ENCODE measurements at regions not wholly inside any gene's neighbourhood (a gene's known extent, or its start where the extent isn't known, plus 50 kb on each side); places are given as distances from the start of the nearest gene placed in this dataset.

- TF ChIP-seq CTCF (IDR thresholded peaks at IDR 0.05; ENCODE audit: insufficient read depth, low read length), result no peak
- TF ChIP-seq, protein P1, sequence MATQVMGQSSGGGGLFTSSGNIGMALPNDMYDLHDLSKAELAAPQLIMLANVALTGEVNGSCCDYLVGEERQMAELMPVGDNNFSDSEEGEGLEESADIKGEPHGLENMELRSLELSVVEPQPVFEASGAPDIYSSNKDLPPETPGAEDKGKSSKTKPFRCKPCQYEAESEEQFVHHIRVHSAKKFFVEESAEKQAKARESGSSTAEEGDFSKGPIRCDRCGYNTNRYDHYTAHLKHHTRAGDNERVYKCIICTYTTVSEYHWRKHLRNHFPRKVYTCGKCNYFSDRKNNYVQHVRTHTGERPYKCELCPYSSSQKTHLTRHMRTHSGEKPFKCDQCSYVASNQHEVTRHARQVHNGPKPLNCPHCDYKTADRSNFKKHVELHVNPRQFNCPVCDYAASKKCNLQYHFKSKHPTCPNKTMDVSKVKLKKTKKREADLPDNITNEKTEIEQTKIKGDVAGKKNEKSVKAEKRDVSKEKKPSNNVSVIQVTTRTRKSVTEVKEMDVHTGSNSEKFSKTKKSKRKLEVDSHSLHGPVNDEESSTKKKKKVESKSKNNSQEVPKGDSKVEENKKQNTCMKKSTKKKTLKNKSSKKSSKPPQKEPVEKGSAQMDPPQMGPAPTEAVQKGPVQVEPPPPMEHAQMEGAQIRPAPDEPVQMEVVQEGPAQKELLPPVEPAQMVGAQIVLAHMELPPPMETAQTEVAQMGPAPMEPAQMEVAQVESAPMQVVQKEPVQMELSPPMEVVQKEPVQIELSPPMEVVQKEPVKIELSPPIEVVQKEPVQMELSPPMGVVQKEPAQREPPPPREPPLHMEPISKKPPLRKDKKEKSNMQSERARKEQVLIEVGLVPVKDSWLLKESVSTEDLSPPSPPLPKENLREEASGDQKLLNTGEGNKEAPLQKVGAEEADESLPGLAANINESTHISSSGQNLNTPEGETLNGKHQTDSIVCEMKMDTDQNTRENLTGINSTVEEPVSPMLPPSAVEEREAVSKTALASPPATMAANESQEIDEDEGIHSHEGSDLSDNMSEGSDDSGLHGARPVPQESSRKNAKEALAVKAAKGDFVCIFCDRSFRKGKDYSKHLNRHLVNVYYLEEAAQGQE (IDR thresholded peaks at IDR 0.05; ENCODE audit: insufficient replicate concordance, low read depth), result no peak
- no peak for TF ChIP-seq GABPA (IDR thresholded peaks at IDR 0.05; ENCODE audit: low read depth)
- no peak for TF ChIP-seq POLR2AphosphoS5 (IDR thresholded peaks at IDR 0.05; ENCODE audit: low read depth)
These were observed 1020.5 kb upstream of the AGA start for GRCh38 chr4:178462710-178463109.

Data from HL-60 (cell line).